GM21825 (cell line): ENCODE measurements at regions not wholly inside any gene's neighbourhood (a gene's known extent, or its start where the extent isn't known, plus 50 kb on each side); places are given as distances from the start of the nearest gene placed in this dataset.
A peak's percentile ranks its signal among the peaks of the same experiment; 100 is the strongest.
"Not testable (repeated sequence)": the region's sequence is repeated elsewhere in the genome, so short reads cannot be mapped to it uniquely, and the experiment has no call there.

Experiments used
- ATAC-seq: cut with Tn5 transposase; IDR thresholded peaks from one replicate; pipeline ENCODE4 v1.9.1; 2021; ENCODE audit warnings: mild to moderate bottlenecking, moderate library complexity; ENCODE audit not compliant: unreplicated experiment

GRCh38 chr12:59407799-59408198 is 188.0 kb upstream of the SLC16A7 start:
- ATAC-seq, result no peak

- no peak for ATAC-seq
Measured at GRCh38 chr12:59405992-59406391, 189.8 kb upstream of the SLC16A7 start.

GRCh38 chr12:59404109-59404650 is 191.6 kb upstream of the SLC16A7 start:
- ATAC-seq, result no peak

GRCh38 chr12:59403259-59403932 is 192.4 kb upstream of the SLC16A7 start:
- peak; percentile 85 for ATAC-seq

- ATAC-seq, result no peak
Measured at GRCh38 chr12:59401862-59402261, 194.0 kb upstream of the SLC16A7 start.

GRCh38 chr12:59398164-59398563 is 197.7 kb upstream of the SLC16A7 start:
- no peak for ATAC-seq

GRCh38 chr12:59396919-59397318 is 198.9 kb upstream of the SLC16A7 start:
- ATAC-seq, result no peak

- ATAC-seq, result no peak
Measured at GRCh38 chr12:59396519-59396918, 199.3 kb upstream of the SLC16A7 start.

- not testable (repeated sequence) for ATAC-seq
Measured at GRCh38 chr12:59395310-59395709, 200.5 kb upstream of the SLC16A7 start.

GRCh38 chr12:59393506-59393905 is 202.3 kb upstream of the SLC16A7 start:
- no peak for ATAC-seq

- ATAC-seq, result no peak
Measured at GRCh38 chr12:59389968-59390576, 205.8 kb upstream of the SLC16A7 start.

- ATAC-seq, result no peak
Measured at GRCh38 chr12:59388694-59389093, 207.1 kb upstream of the SLC16A7 start.

- no peak for ATAC-seq
Measured at GRCh38 chr12:59388176-59388575, 207.7 kb upstream of the SLC16A7 start.

- ATAC-seq, result no peak
Measured at GRCh38 chr12:59386236-59386635, 209.6 kb upstream of the SLC16A7 start.

- ATAC-seq, result no peak
Measured at GRCh38 chr12:59383079-59383822, 212.6 kb upstream of the SLC16A7 start.

GRCh38 chr12:59382282-59383078 is 213.3 kb upstream of the SLC16A7 start:
- no peak for ATAC-seq

- ATAC-seq, result no peak
Measured at GRCh38 chr12:59381106-59381505, 214.7 kb upstream of the SLC16A7 start.

- no peak for ATAC-seq
Measured at GRCh38 chr12:59375633-59376032, 220.2 kb upstream of the SLC16A7 start.

GRCh38 chr12:59374783-59375182 is 221.0 kb upstream of the SLC16A7 start:
- ATAC-seq, result no peak

GRCh38 chr12:59372956-59373355 is 222.9 kb upstream of the SLC16A7 start:
- ATAC-seq, result no peak

- ATAC-seq, result no peak
Measured at GRCh38 chr12:59370933-59371332, 224.9 kb upstream of the SLC16A7 start.
